ENCODE measurements at regions not wholly inside any gene's neighbourhood (a gene's known extent, or its start where the extent isn't known, plus 50 kb on each side); places are given as distances from the start of the nearest gene placed in this dataset.

DNA sequence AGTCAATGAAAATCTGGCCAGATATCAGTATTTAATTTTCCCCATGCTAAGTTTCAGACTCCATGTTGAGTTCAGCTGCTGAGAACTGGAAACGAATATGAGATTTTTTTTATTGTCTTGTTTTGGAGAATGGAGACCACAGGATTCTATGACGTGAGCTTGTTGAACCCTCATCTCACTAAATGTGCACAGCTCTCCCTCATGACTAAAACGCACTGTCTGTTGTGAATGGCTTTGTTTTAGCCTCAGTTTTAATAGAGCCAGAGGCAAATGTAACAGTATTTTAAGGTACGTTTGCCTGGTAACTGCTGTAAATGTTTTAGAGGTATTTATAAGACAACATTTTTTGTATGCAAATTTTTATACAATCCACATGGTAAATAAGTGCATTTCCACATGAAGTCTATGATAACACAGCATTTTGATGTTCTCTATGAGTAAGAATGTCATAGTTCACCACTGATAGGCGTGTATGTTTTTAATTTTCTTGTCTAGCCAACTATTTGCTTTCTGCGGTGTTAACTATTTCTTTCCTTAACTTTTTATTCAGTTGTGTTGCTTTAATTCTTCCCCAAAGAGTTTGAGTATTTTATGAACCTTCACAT lies 1159.3 kb upstream of the TENM3 start:
- Histone ChIP-seq H3K36me3 (ENCODE audit: control insufficient read depth, insufficient read depth, low read length) (no peaks in the 10 kb centered on the region), H3K4me3 (replicated peaks; ENCODE audit: low read depth, low read length) (no peak overlapping the region), H3K27me3 (replicated peaks; ENCODE audit: control insufficient read depth, insufficient read depth, low read length) (no peaks in the 10 kb centered on the region)
- TF ChIP-seq, protein P1, sequence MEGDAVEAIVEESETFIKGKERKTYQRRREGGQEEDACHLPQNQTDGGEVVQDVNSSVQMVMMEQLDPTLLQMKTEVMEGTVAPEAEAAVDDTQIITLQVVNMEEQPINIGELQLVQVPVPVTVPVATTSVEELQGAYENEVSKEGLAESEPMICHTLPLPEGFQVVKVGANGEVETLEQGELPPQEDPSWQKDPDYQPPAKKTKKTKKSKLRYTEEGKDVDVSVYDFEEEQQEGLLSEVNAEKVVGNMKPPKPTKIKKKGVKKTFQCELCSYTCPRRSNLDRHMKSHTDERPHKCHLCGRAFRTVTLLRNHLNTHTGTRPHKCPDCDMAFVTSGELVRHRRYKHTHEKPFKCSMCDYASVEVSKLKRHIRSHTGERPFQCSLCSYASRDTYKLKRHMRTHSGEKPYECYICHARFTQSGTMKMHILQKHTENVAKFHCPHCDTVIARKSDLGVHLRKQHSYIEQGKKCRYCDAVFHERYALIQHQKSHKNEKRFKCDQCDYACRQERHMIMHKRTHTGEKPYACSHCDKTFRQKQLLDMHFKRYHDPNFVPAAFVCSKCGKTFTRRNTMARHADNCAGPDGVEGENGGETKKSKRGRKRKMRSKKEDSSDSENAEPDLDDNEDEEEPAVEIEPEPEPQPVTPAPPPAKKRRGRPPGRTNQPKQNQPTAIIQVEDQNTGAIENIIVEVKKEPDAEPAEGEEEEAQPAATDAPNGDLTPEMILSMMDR (IDR thresholded peaks at IDR 0.05; ENCODE audit: insufficient read depth, low read length, poor library complexity, severe bottlenecking) = no peak
- DNase-seq (ENCODE audit: extremely low read depth, insufficient read length) = no peak

DNA sequence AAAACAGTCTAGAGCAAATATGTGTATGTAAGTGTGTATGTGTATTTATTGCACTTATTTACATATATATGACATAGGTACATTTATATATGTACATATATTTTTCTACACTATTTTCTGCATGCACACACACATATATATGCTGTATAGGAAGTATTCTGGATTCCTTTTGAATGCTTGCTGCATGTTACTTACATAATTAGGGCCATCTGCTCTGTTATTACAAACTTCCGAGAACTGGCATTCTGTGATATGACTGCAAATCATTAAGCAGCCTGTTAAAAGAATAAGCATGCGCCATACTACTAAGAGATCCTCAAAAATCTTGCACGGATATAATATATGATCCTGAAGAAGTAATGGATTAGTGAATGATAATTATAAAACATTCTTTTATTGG lies 1157.6 kb upstream of the TENM3 start:
- Histone ChIP-seq H3K36me3 (ENCODE audit: control insufficient read depth, insufficient read depth, low read length) (no peaks in the 10 kb centered on the region), H3K27me3 (replicated peaks; ENCODE audit: control insufficient read depth, insufficient read depth, low read length) (no peaks in the 10 kb centered on the region), H3K4me3 (replicated peaks; ENCODE audit: low read depth, low read length) (no peak overlapping the region)
- TF ChIP-seq, protein P1 (IDR thresholded peaks at IDR 0.05; ENCODE audit: insufficient read depth, low read length, poor library complexity, severe bottlenecking) = no peak
- DNase-seq (ENCODE audit: extremely low read depth, insufficient read length) = no peak

DNA sequence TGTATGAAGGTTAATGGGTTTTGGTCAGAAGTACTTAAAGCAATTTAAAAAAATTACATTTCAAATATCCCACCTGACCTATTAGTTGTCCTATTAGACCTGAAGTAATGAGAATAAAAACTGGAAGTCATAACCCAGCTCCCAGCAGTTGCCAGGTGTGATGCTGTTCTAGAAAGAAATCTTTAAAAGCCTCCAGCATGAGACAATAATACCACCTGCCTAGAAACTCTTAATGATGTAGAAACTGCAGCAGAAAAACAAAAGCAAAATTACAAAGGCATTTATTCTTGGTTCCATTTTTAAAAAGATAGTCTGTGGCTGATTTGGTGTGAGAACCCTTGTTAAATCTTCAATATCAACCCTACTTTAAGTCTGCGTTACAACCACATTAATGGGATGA lies 1137.7 kb upstream of the TENM3 start:
- Histone ChIP-seq H3K36me3 (ENCODE audit: control insufficient read depth, insufficient read depth, low read length) (no peaks in the 10 kb centered on the region), H3K4me3 (replicated peaks; ENCODE audit: low read depth, low read length) (no peak overlapping the region), H3K27me3 (replicated peaks; ENCODE audit: control insufficient read depth, insufficient read depth, low read length) (no peaks in the 10 kb centered on the region)
- no peak for DNase-seq (ENCODE audit: extremely low read depth, insufficient read length)
- TF ChIP-seq, protein P1 (IDR thresholded peaks at IDR 0.05; ENCODE audit: insufficient read depth, low read length, poor library complexity, severe bottlenecking) = no peak

DNA sequence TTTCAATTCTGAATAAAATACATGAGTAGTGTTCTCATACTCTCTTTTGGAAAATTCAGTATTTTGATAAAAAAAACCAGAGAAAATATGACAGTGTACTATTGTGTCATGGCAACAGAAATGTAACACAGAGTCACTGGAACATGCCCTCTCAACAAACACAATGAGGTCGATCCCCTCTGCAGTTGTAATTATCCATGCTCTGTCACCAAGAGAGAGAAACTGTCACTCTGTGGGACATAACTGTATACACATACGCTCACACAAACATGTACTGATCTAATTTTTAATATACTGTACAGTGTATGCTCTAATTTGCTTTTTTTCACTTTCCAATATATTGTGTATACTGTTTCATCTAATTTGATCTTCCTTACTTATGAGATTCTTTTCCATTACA lies 1136.8 kb upstream of the TENM3 start:
- no peaks in the 10 kb centered on the region for H3K36me3 ChIP-seq (ENCODE audit: control insufficient read depth, insufficient read depth, low read length)
- DNase-seq (ENCODE audit: extremely low read depth, insufficient read length) = no peak
- TF ChIP-seq, protein P1 (IDR thresholded peaks at IDR 0.05; ENCODE audit: insufficient read depth, low read length, poor library complexity, severe bottlenecking) = no peak

DNA sequence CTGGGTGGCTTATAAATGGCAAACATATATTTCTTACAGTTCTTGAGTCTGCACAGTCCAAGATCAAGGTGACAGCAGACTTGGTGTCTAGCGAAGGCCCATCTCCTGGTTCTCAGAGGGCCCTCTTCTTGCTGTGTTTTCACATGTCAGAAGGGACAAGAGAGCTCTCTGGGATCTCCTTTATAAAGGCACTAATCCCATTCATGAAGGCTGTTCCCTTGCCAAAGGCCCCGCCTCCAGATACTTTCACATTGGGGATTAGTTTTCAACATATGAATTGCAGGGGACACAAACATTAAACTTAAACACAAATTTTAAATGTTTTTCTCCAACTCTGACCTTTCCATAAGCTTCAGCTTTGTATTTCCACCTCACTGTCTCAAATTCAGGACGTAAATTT lies 1135.0 kb upstream of the TENM3 start:
- Histone ChIP-seq H3K36me3 (ENCODE audit: control insufficient read depth, insufficient read depth, low read length) (no peaks in the 10 kb centered on the region), H3K4me3 (replicated peaks; ENCODE audit: low read depth, low read length) (no peak overlapping the region), H3K27me3 (replicated peaks; ENCODE audit: control insufficient read depth, insufficient read depth, low read length) (no peaks in the 10 kb centered on the region)
- TF ChIP-seq, protein P1 (IDR thresholded peaks at IDR 0.05; ENCODE audit: insufficient read depth, low read length, poor library complexity, severe bottlenecking) = no peak
- DNase-seq (ENCODE audit: extremely low read depth, insufficient read length) = no peak

More for the DNA sequence above, 1136.8 kb upstream of the TENM3 start:
- no peaks in the 10 kb centered on the region for H3K27me3 ChIP-seq (replicated peaks; ENCODE audit: control insufficient read depth, insufficient read depth, low read length)
- no peak overlapping the region for H3K4me3 ChIP-seq (replicated peaks; ENCODE audit: low read depth, low read length)

DNA sequence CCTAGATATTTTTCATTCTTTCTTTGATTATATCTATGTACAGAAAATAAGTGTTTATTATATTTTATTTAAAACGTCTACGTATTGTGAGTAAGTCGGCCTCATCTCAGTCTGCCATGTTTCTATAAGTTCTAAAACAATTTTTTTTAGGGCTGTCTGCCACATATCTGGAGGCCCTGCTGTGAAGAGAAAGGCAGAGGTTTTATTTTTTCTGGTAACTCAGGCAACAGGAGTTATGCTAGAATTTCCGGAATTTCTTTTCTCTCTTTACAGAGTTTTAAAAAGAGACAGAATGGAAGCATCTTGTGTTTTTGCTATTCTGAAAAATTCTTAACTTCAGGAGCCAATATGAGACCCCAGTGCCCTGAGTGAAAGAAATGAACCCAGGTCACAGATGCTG lies 1124.0 kb upstream of the TENM3 start:
- H3K36me3 ChIP-seq (ENCODE audit: control insufficient read depth, insufficient read depth, low read length) = no peaks in the 10 kb centered on the region
- no peaks in the 10 kb centered on the region for H3K27me3 ChIP-seq (replicated peaks; ENCODE audit: control insufficient read depth, insufficient read depth, low read length)
- H3K4me3 ChIP-seq (replicated peaks; ENCODE audit: low read depth, low read length) = no peak overlapping the region
- DNase-seq (ENCODE audit: extremely low read depth, insufficient read length) = no peak
- TF ChIP-seq, protein P1 (IDR thresholded peaks at IDR 0.05; ENCODE audit: insufficient read depth, low read length, poor library complexity, severe bottlenecking) = no peak
